ENCODE measurements at regions not wholly inside any gene's neighbourhood (a gene's known extent, or its start where the extent isn't known, plus 50 kb on each side); places are given as distances from the start of the nearest gene placed in this dataset.

GRCh38 chr10:30176776-30177533 is 117.6 kb upstream of the JCAD start:
- no peaks in the 10 kb centered on the region for H3K4me1 ChIP-seq (ENCODE audit: control insufficient read depth, extremely low read depth, insufficient read depth, low read length)

More at GRCh38 chr10:30176776-30177533, 117.6 kb upstream of the JCAD start:
- H3K9me3 ChIP-seq (replicated peaks; ENCODE audit: control insufficient read depth, insufficient read depth, low read length), result no peaks in the 10 kb centered on the region
- no peak overlapping the region for H3K4me3 ChIP-seq (replicated peaks in 1 of 3; ENCODE audit: insufficient read depth in 1 of 3, low read depth in 1 of 3, low read length in 3 of 3)
- H3K27ac ChIP-seq (ENCODE audit: insufficient read depth, low read depth, low read length), result no peak overlapping the region
- intact Hi-C loops (cut with micrococcal nuclease), result no loop called here
- POLR2A ChIA-PET, result no interaction called here
- H3K36me3 ChIP-seq (ENCODE audit: control insufficient read depth in 2 of 2, extremely low read depth in 1 of 2, insufficient read depth in 2 of 2, low read length in 2 of 2), result no peaks in the 10 kb centered on the region
- DNase-seq (ENCODE audit: low read depth, low spot score) (no peak), FAIRE-seq (no peak)
- no peaks in the 10 kb centered on the region for H3K79me2 ChIP-seq (ENCODE audit: control insufficient read depth, insufficient read depth, low read length)
- CTCF ChIA-PET, result interaction anchor here (1.1 kb wide), 1 partner anchor 12 kb away, joined by 4 read pairs; no protein-coding TSS in a partner anchor
- H3K9ac ChIP-seq (replicated peaks; ENCODE audit: extremely low read depth, insufficient read depth, low read length), result no peak overlapping the region
- dilution Hi-C loops (cut with MboI; ENCODE audit: extremely low pct_ligation_motif_present, low sequenced_read_pairs), result no loop called here
- TF ChIP-seq POLR2A (IDR thresholded peaks at IDR 0.05; ENCODE audit: low read depth, low read length) (no peak), JUN (IDR thresholded peaks at IDR 0.05; ENCODE audit: borderline replicate concordance, insufficient read depth, insufficient read length, low read depth) (no peak), POLR2AphosphoS5 (IDR thresholded peaks at IDR 0.05; ENCODE audit: insufficient read depth, low read depth, low read length) (no peak), CTCF (IDR thresholded peaks at IDR 0.05; ENCODE audit: extremely low read depth in 1 of 2, insufficient read depth in 1 of 2, low read depth in 1 of 2, low read length in 2 of 2) (no peak), FOS (IDR thresholded peaks at IDR 0.05; ENCODE audit: borderline replicate concordance, insufficient read depth, low read length) (no peak), EZH2 (IDR thresholded peaks at IDR 0.05; ENCODE audit: borderline replicate concordance, low read depth, low read length, severe bottlenecking) (no peak), MYC (IDR thresholded peaks at IDR 0.05; ENCODE audit: low read depth, low read length) (no peak), GATA2 (IDR thresholded peaks at IDR 0.05; ENCODE audit: insufficient read depth, insufficient read length, low read depth, low read length) (no peak)
- TF ChIP-seq, protein P1, sequence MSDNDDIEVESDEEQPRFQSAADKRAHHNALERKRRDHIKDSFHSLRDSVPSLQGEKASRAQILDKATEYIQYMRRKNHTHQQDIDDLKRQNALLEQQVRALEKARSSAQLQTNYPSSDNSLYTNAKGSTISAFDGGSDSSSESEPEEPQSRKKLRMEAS (IDR thresholded peaks at IDR 0.05; ENCODE audit: insufficient read depth, insufficient read length), result no peak
- no TSS peak for BruUV-seq (replicated peaks)
- H4K20me1 ChIP-seq (replicated peaks; ENCODE audit: control insufficient read depth, extremely low read depth, insufficient read depth, low read length), result no peaks in the 10 kb centered on the region
- no peak overlapping the region for H3K4me2 ChIP-seq (ENCODE audit: insufficient read depth, low read length)
- H2AFZ ChIP-seq (ENCODE audit: low read depth, low read length), result no peak overlapping the region
- H3K27me3 ChIP-seq (ENCODE audit: control insufficient read depth in 2 of 2, insufficient read depth in 2 of 2, low read length in 2 of 2), result no peaks in the 10 kb centered on the region
- H3K9me1 ChIP-seq (replicated peaks; ENCODE audit: control insufficient read depth, extremely low read depth, insufficient read depth, low read length), result no peaks in the 10 kb centered on the region

Measured in endothelial cell of umbilical vein (primary cell).